HEK293 (cell line): ENCODE measurements at regions not wholly inside any gene's neighbourhood (a gene's known extent, or its start where the extent isn't known, plus 50 kb on each side); places are given as distances from the start of the nearest gene placed in this dataset.

Source experiments
- CTCF ChIA-PET: fragments of 350-600 bp; formaldehyde crosslinking; extraction: SDS; loops from one replicate; lab custom pipeline; 2021; ENCODE audit warnings: antibody characterized with exemption; lab: Yijun Ruan, JAX
- POLR2A ChIA-PET: fragments of 300-600 bp; formaldehyde crosslinking; extraction: SDS; loops from one replicate; lab custom pipeline; 2020; ENCODE audit warnings: antibody characterized with exemption, inconsistent platforms; lab: Yijun Ruan, JAX
- H3K27ac ChIP-seq: fragments of 200-500 bp; sonication (Bioruptor generic); 2 replicates; pipeline ENCODE4 v1.5.1; 2014; ENCODE audit warnings: low read depth, low read length, control low read depth, inconsistent platforms; ENCODE audit errors: extremely low read depth
- H3K36me3 ChIP-seq, 2 experiments: fragments of 200-500 bp in 1 of 2; sonication (Bioruptor generic) in 1 of 2; 1 replicate in 1 of 2; 2 replicates in 1 of 2; pipeline ENCODE4 v1.5.1; 2014 to 2017; ENCODE audit warnings: inconsistent platforms in 2 of 2, low read length in 2 of 2; ENCODE audit not compliant: control insufficient read depth in 2 of 2, insufficient read depth in 1 of 2
- H3K4me1 ChIP-seq: fragments of 200-500 bp; sonication (Bioruptor generic); 2 replicates; pipeline ENCODE4 v1.5.1; 2014; ENCODE audit warnings: mild to moderate bottlenecking, low read length, inconsistent platforms; ENCODE audit not compliant: control insufficient read depth, insufficient read depth
- H3K4me3 ChIP-seq: 2 replicates; pipeline ENCODE4 v1.5.1; 2011; ENCODE audit warnings: low read depth, mild to moderate bottlenecking, control low read depth, low read length, moderate library complexity
- H3K9me3 ChIP-seq: fragments of 200-500 bp; sonication (Bioruptor generic); 2 replicates; pipeline ENCODE4 v1.5.1; 2014; ENCODE audit warnings: low read depth, low read length, inconsistent platforms; ENCODE audit not compliant: control insufficient read depth, insufficient read depth
- KLF8 ChIP-seq: fragments of 450-650 bp; formaldehyde crosslinking; IDR thresholded peaks from 2 replicates; pipeline ENCODE4 v1.5.1; 2016; ENCODE audit warnings: missing biosample characterization, missing genetic modification characterization
- TRIM28 ChIP-seq: IDR thresholded peaks from 2 replicates; pipeline ENCODE4 v1.6.1; 2011; ENCODE audit warnings: low read length, control low read depth, borderline replicate concordance
- TSHZ1 ChIP-seq: fragments of 450-650 bp; formaldehyde crosslinking; IDR thresholded peaks from 2 replicates; pipeline ENCODE4 v1.5.1; 2016; ENCODE audit warnings: missing biosample characterization, missing genetic modification characterization, borderline replicate concordance
- ZNF223 ChIP-seq: fragments of 450-650 bp; formaldehyde crosslinking; IDR thresholded peaks from 2 replicates; pipeline ENCODE4 v1.5.1; 2016; ENCODE audit warnings: missing biosample characterization, missing genetic modification characterization
- ZNF394 ChIP-seq: fragments of 450-650 bp; formaldehyde crosslinking; IDR thresholded peaks from 2 replicates; pipeline ENCODE4 v1.5.1; 2016; ENCODE audit warnings: missing biosample characterization, missing genetic modification characterization, mild to moderate bottlenecking, moderate library complexity, borderline replicate concordance
- ZNF561 ChIP-seq: fragments of 450-650 bp; IDR thresholded peaks from 2 replicates; pipeline ENCODE4 v1.5.1; 2018; ENCODE audit warnings: missing biosample characterization, missing genetic modification characterization, borderline replicate concordance
- ZNF623 ChIP-seq: fragments of 450-650 bp; formaldehyde crosslinking; IDR thresholded peaks from 2 replicates; pipeline ENCODE4 v1.5.1; 2016; ENCODE audit warnings: missing biosample characterization, missing genetic modification characterization
- ZNF645 ChIP-seq: fragments of 450-650 bp; formaldehyde crosslinking; IDR thresholded peaks from 2 replicates; pipeline ENCODE4; 2016; ENCODE audit warnings: missing biosample characterization, missing genetic modification characterization
- ZSCAN4 ChIP-seq: fragments of 450-650 bp; formaldehyde crosslinking; IDR thresholded peaks from 2 replicates; pipeline ENCODE4 v1.5.1; 2017; ENCODE audit warnings: missing biosample characterization, missing genetic modification characterization
- TF ChIP-seq, protein P1 (sequence below): fragments of 450-650 bp; formaldehyde crosslinking; conservative IDR thresholded peaks from 2 replicates; pipeline ENCODE4 v1.5.1; 2016; ENCODE audit warnings: low read depth, missing biosample characterization, missing genetic modification characterization

DNA sequence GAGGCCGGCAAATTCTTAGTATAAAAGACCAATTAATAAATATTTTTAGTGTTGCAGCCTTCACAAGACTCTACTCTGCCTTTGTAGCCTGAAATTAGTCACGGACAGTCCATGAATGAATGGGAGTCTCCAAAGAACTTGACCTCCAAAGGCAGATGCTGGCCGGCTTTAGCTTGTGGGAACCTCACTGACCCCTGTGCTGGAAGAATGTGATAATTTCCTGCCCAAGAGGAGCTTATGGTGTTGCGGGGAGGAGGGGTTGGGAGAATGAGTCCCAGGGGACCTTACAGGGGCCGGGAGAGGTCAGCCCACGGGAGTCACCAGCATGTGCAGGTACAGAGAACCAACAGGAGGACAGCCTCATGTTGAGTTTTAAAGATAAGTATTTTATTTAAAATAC lies 143.1 kb downstream of the IRX2 start (continued):
- TF ChIP-seq, protein P1, sequence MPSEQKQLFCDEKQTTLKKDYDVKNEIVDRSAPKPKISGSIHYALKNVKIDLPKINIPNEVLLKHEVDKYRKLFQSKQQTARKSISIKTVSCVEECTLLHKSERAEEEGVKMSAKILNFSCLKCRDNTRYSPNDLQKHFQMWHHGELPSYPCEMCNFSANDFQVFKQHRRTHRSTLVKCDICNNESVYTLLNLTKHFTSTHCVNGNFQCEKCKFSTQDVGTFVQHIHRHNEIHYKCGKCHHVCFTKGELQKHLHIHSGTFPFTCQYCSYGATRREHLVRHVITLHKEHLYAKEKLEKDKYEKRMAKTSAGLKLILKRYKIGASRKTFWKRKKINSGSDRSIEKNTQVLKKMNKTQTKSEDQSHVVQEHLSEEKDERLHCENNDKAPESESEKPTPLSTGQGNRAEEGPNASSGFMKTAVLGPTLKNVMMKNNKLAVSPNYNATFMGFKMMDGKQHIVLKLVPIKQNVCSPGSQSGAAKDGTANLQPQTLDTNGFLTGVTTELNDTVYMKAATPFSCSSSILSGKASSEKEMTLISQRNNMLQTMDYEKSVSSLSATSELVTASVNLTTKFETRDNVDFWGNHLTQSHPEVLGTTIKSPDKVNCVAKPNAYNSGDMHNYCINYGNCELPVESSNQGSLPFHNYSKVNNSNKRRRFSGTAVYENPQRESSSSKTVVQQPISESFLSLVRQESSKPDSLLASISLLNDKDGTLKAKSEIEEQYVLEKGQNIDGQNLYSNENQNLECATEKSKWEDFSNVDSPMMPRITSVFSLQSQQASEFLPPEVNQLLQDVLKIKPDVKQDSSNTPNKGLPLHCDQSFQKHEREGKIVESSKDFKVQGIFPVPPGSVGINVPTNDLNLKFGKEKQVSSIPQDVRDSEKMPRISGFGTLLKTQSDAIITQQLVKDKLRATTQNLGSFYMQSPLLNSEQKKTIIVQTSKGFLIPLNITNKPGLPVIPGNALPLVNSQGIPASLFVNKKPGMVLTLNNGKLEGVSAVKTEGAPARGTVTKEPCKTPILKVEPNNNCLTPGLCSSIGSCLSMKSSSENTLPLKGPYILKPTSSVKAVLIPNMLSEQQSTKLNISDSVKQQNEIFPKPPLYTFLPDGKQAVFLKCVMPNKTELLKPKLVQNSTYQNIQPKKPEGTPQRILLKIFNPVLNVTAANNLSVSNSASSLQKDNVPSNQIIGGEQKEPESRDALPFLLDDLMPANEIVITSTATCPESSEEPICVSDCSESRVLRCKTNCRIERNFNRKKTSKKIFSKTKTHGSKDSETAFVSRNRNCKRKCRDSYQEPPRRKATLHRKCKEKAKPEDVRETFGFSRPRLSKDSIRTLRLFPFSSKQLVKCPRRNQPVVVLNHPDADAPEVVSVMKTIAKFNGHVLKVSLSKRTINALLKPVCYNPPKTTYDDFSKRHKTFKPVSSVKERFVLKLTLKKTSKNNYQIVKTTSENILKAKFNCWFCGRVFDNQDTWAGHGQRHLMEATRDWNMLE (tag by site-specific recombination): no peak

DNA sequence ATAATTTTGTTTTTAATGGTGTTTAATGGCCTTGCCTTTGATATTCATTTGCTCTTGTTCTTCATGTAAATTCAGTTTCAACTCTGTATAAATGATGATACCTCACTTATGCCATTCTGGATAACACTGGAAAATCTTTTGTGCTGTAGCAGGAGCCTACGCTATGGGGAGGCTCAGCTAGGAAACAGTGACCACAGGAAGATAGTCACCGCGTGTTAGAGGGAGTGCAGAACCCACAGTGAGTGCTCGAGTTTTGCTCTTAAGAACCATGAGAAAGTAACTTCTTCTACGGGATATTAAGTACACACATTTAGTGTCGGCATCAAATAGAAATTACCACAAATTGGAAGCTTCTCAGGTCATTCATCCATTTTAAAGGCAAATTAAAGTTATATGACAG lies 143.9 kb downstream of the IRX2 start:
- POLR2A ChIA-PET: no interaction called here

DNA sequence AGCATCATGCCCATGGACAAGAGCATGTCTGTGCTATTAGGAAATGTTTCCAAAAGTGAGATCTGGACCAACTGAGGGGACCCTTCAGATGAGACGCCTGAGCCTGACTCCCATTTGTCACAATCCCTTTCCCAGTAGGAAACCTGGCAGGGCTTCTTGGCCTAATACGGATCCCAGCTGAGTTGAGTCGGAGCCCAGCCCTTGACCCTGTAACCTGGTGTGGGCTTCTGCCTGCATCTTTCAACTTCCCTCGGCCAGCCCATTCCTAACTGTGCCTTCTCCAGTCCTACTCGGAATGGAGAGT lies 148.3 kb downstream of the IRX2 start:
- ChIA-PET POLR2A (no interaction called here), CTCF (no interaction called here)
- no peak overlapping the region for H3K27ac ChIP-seq
- no peaks in the 10 kb centered on the region for H3K9me3 ChIP-seq
- no peaks in the 10 kb centered on the region for H3K36me3 ChIP-seq
- no peak for TF ChIP-seq TSHZ1 (tag by site-specific recombination)
- no peak for TF ChIP-seq ZNF223 (tag by site-specific recombination)
- TF ChIP-seq ZNF561: no peak
- no peak overlapping the region for H3K4me3 ChIP-seq
- no peaks in the 10 kb centered on the region for H3K4me1 ChIP-seq

More for the DNA sequence above, 143.9 kb downstream of the IRX2 start:
- H3K27ac ChIP-seq: no peak overlapping the region
- H3K36me3 ChIP-seq: no peaks in the 10 kb centered on the region
- no peak overlapping the region for H3K4me3 ChIP-seq
- CTCF ChIA-PET: no interaction called here
- H3K9me3 ChIP-seq: no peaks in the 10 kb centered on the region
- TF ChIP-seq TRIM28 (no peak), KLF8 (tag by site-specific recombination) (no peak), ZNF394 (no peak), ZNF623 (tag by site-specific recombination) (no peak), ZNF645 (tag by site-specific recombination) (no peak), ZSCAN4 (tag by site-specific recombination) (no peak)
- no peaks in the 10 kb centered on the region for H3K4me1 ChIP-seq
